ENCODE measurements at regions not wholly inside any gene's neighbourhood (a gene's known extent, or its start where the extent isn't known, plus 50 kb on each side); places are given as distances from the start of the nearest gene placed in this dataset.
"Not testable (repeated sequence)": the region's sequence is repeated elsewhere in the genome, so short reads cannot be mapped to it uniquely, and the experiment has no call there.

DNA sequence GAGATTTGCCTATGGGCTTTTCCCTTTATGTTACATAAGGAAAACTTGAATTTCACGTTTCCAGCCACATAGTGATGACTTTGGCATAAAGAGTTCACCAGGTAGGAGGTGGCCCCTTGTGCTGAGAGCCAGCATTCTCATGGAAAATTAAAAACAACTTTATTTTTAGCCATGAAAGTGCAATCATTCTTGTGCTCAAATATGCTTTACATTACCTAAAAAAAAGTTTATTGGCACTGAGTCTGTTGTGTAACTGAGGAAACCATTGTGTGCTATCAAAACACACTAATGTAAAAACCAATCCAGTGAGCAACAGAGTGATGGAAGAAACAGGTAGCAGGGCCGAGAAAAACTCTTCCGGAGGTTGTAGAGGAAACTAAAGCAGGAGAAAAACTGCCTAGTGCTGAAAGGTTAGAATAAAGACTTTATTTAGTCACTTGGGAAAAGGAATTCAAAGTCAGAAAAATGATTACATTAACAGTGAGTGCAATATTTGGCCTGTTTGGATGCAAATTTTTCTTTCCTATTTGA is 332.9 kb upstream of the TMC3 start:
- not testable (repeated sequence) for TF ChIP-seq CTCF (IDR thresholded peaks at IDR 0.05; ENCODE audit: low read depth, low read length); MAX (IDR thresholded peaks at IDR 0.05; ENCODE audit: low read depth, low read length); POLR2A (IDR thresholded peaks at IDR 0.05; ENCODE audit: extremely low read depth, insufficient read length)

All from NB4 (cell line).